HEK293T (cell line): ENCODE measurements at regions not wholly inside any gene's neighbourhood (a gene's known extent, or its start where the extent isn't known, plus 50 kb on each side); places are given as distances from the start of the nearest gene placed in this dataset.

Source experiments
- CTCF ChIA-PET: fragments of 350-600 bp; formaldehyde crosslinking; extraction: SDS; loops from one replicate; lab custom pipeline; 2021; ENCODE audit warnings: antibody characterized with exemption, inconsistent platforms; lab: Yijun Ruan, JAX
- POLR2A ChIA-PET: fragments of 350-600 bp; formaldehyde crosslinking; extraction: SDS; loops from one replicate; lab custom pipeline; 2020; ENCODE audit warnings: antibody characterized with exemption, inconsistent platforms; lab: Yijun Ruan, JAX
- DNase-seq: peaks from one replicate; pipeline ENCODE4 v3.0.0; 2012; ENCODE audit warnings: mixed read lengths; ENCODE audit errors: extremely low spot score
- ARNT ChIP-seq: fragments of 450-650 bp; IDR thresholded peaks from 2 replicates; pipeline ENCODE4 v1.6.1; 2017; ENCODE audit warnings: mild to moderate bottlenecking
- BHLHE40 ChIP-seq: fragments of 450-650 bp; IDR thresholded peaks from 2 replicates; pipeline ENCODE4 v1.6.1; 2016; ENCODE audit warnings: mild to moderate bottlenecking, moderate library complexity, borderline replicate concordance
- CTBP1 ChIP-seq: fragments of 450-650 bp; IDR thresholded peaks from 2 replicates; pipeline ENCODE4 v1.6.1; 2016; ENCODE audit warnings: borderline replicate concordance
- ELF4 ChIP-seq: fragments of 450-650 bp; IDR thresholded peaks from 2 replicates; pipeline ENCODE4 v1.6.1; 2017; ENCODE audit warnings: antibody characterized with exemption
- FOXA1 ChIP-seq: fragments of 450-650 bp; IDR thresholded peaks from 2 replicates; pipeline ENCODE4 v1.6.1; 2016; ENCODE audit warnings: mild to moderate bottlenecking
- FOXK2 ChIP-seq: fragments of 450-650 bp; IDR thresholded peaks from 2 replicates; pipeline ENCODE4 v1.6.1; 2016; ENCODE audit warnings: mild to moderate bottlenecking
- FOXM1 ChIP-seq: fragments of 450-650 bp; IDR thresholded peaks from 2 replicates; pipeline ENCODE4 v1.6.1; 2017; ENCODE audit warnings: mild to moderate bottlenecking, borderline replicate concordance
- HDGF ChIP-seq: fragments of 450-650 bp; IDR thresholded peaks from 2 replicates; pipeline ENCODE4 v1.6.1; 2017; ENCODE audit warnings: antibody characterized with exemption, borderline replicate concordance
- L3MBTL2 ChIP-seq: fragments of 450-650 bp; conservative IDR thresholded peaks from 2 replicates; pipeline ENCODE4 v1.6.1; 2016; ENCODE audit warnings: mild to moderate bottlenecking
- LEF1 ChIP-seq: fragments of 450-650 bp; IDR thresholded peaks from 2 replicates; pipeline ENCODE4 v1.6.1; 2017; ENCODE audit warnings: mild to moderate bottlenecking, borderline replicate concordance
- NFRKB ChIP-seq: fragments of 450-650 bp; IDR thresholded peaks from 2 replicates; pipeline ENCODE4 v1.6.1; 2016; ENCODE audit warnings: mild to moderate bottlenecking, moderate library complexity
- SP1 ChIP-seq: fragments of 450-650 bp; IDR thresholded peaks from 2 replicates; pipeline ENCODE4 v1.6.1; 2017
- SUZ12 ChIP-seq: fragments of 450-650 bp; IDR thresholded peaks from 2 replicates; pipeline ENCODE4 v1.6.1; 2016; ENCODE audit warnings: mild to moderate bottlenecking
- TARDBP ChIP-seq: fragments of 450-650 bp; IDR thresholded peaks from 2 replicates; pipeline ENCODE4 v1.6.1; 2016
- ZNF384 ChIP-seq: fragments of 450-650 bp; IDR thresholded peaks from 2 replicates; pipeline ENCODE4 v1.6.1; 2016
- TF ChIP-seq, protein P1 (sequence below): fragments of 450-650 bp; IDR thresholded peaks from 2 replicates; pipeline ENCODE4 v1.6.1; 2016

DNA sequence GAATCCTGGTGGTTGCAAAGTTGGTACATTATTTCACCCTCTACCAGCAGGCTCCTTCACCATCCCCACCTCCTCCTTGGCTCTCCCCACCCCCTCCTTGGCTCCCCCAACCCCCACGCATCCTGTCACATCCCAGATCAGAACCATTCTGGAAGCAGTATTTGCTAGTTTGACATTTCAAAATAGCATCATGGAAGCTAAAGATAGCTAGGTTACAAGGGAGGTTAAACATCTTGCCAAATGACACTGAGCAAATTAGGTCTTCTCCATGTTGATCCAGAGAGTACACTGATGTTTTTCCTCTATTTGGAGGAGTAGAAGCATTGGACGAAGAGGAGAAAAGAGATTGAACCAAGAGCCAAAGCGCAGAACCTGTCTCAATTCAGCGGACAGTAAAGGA lies 158.9 kb upstream of the FGGY start:
- no peak for DNase-seq
- ChIA-PET POLR2A (no interaction called here), CTCF (no interaction called here)
- TF ChIP-seq BHLHE40 (no peak), L3MBTL2 (no peak), LEF1 (no peak), FOXK2 (no peak), FOXA1 (no peak), ZNF384 (no peak), ARNT (no peak), TARDBP (no peak), ELF4 (no peak), NFRKB (no peak), CTBP1 (no peak), HDGF (no peak), SP1 (no peak), SUZ12 (no peak), FOXM1 (no peak)
- TF ChIP-seq, protein P1, sequence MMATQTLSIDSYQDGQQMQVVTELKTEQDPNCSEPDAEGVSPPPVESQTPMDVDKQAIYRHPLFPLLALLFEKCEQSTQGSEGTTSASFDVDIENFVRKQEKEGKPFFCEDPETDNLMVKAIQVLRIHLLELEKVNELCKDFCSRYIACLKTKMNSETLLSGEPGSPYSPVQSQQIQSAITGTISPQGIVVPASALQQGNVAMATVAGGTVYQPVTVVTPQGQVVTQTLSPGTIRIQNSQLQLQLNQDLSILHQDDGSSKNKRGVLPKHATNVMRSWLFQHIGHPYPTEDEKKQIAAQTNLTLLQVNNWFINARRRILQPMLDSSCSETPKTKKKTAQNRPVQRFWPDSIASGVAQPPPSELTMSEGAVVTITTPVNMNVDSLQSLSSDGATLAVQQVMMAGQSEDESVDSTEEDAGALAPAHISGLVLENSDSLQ = no peak

DNA sequence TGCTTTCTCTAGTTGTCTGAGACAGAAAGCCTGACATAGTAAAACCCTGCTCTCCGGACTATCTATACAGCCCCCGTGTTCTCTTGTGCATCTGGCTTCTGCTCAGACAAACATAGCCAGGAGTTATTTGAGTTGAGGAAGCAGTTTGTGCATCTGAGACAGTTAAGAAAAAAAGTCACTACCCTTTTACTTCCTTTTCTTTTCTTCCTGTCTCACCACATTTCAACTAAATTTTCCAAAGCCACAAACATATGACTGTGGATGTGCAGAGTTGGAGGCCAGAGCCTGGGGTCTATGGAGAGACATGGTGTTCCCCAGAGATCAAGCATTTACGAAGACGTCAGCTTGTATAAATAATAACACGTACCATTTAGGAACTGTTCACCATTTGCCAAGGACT lies 158.5 kb upstream of the FGGY start:
- ChIA-PET POLR2A (no interaction called here), CTCF (no interaction called here)
- no peak for TF ChIP-seq TARDBP
- no peak for TF ChIP-seq SUZ12
- TF ChIP-seq CTBP1 = no peak
- TF ChIP-seq, protein P1 = no peak
- TF ChIP-seq ELF4 = no peak
- no peak for TF ChIP-seq ZNF384
- no peak for TF ChIP-seq L3MBTL2
- no peak for TF ChIP-seq LEF1
- no peak for TF ChIP-seq FOXK2
- no peak for TF ChIP-seq HDGF
- no peak for TF ChIP-seq SP1
- TF ChIP-seq FOXA1 = no peak
- no peak for TF ChIP-seq BHLHE40
- DNase-seq = no peak

DNA sequence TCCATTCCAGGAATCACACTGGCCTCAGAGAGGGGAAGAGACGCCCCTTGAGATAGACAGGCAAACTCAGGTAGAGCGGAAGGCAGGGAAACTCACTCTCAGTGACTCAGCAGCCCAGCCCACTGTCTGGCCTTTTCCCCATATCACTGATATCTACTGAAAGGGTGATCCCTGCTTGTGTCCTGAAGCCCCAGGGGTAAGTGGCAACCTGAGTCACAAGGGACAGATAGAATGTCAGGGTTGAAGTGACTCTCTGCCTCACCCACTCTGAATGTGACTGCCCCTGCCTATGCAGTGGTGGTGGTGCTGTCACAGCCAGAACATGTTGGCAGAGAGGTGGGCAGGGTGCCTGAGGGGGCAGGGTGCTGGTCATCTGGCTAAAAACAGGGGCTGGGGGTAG lies 157.5 kb upstream of the FGGY start:
- no peak for DNase-seq
- ChIA-PET POLR2A (no interaction called here), CTCF (interaction anchor here (0.6 kb wide), 1 partner anchor 574 kb away, joined by 3 read pairs; no protein-coding TSS in a partner anchor)
- TF ChIP-seq HDGF (no peak), FOXK2 (no peak), L3MBTL2 (no peak), TARDBP (no peak), BHLHE40 (no peak), SUZ12 (no peak), SP1 (no peak), LEF1 (no peak), ELF4 (no peak), FOXM1 (no peak), ARNT (no peak)
- TF ChIP-seq, protein P1 = no peak

- DNase-seq = no peak
- TF ChIP-seq LEF1 (no peak), SUZ12 (no peak), FOXM1 (no peak), ZNF384 (no peak), HDGF (no peak), NFRKB (no peak), SP1 (no peak), FOXK2 (no peak), BHLHE40 (no peak), L3MBTL2 (no peak), FOXA1 (no peak), ELF4 (no peak), CTBP1 (peak; percentile 79; the same call in 1 of the 2 replicates), TARDBP (no peak), ARNT (0 out of 2 replicates have a peak, but pooled peaks have one; percentile 28)
- TF ChIP-seq, protein P1 = peak; percentile 33
- ChIA-PET CTCF (no interaction called here), POLR2A (no interaction called here)
Observed at GRCh38 chr1:59141267-59141863, 155.5 kb upstream of the FGGY start.

GRCh38 chr1:59142311-59143132 lies 154.4 kb upstream of the FGGY start:
- ChIA-PET POLR2A (interaction anchor here (0.7 kb wide), 1 partner anchor 359 kb away, joined by 3 read pairs; the partner anchor contains the start of gene JUN), CTCF (no interaction called here)
- no peak for DNase-seq
- TF ChIP-seq ELF4 = no peak
- TF ChIP-seq, protein P1 = no peak
- no peak for TF ChIP-seq NFRKB
- TF ChIP-seq FOXM1 = no peak
- TF ChIP-seq BHLHE40 = no peak
- TF ChIP-seq SUZ12 = no peak
- TF ChIP-seq FOXA1 = no peak
- TF ChIP-seq LEF1 = no peak
